ENCODE measurements at regions not wholly inside any gene's neighbourhood (a gene's known extent, or its start where the extent isn't known, plus 50 kb on each side); places are given as distances from the start of the nearest gene placed in this dataset.

- peaks cover 6% of the 10 kb centered on the region for H3K27me3 ChIP-seq
- H3K36me3 ChIP-seq, result no peaks in the 10 kb centered on the region
- no peak overlapping the region for H3K4me3 ChIP-seq (ENCODE audit: low read depth in 1 of 2, low read length in 1 of 2)
- H3K9me3 ChIP-seq, result no peaks in the 10 kb centered on the region
- H3K4me1 ChIP-seq (ENCODE audit: control insufficient read depth in 1 of 2, insufficient read depth in 1 of 2, low read depth in 1 of 2, low read length in 1 of 2), result peaks cover 0 to 4% of the 10 kb centered on the region in 2 experiments
- TF ChIP-seq, protein P1, sequence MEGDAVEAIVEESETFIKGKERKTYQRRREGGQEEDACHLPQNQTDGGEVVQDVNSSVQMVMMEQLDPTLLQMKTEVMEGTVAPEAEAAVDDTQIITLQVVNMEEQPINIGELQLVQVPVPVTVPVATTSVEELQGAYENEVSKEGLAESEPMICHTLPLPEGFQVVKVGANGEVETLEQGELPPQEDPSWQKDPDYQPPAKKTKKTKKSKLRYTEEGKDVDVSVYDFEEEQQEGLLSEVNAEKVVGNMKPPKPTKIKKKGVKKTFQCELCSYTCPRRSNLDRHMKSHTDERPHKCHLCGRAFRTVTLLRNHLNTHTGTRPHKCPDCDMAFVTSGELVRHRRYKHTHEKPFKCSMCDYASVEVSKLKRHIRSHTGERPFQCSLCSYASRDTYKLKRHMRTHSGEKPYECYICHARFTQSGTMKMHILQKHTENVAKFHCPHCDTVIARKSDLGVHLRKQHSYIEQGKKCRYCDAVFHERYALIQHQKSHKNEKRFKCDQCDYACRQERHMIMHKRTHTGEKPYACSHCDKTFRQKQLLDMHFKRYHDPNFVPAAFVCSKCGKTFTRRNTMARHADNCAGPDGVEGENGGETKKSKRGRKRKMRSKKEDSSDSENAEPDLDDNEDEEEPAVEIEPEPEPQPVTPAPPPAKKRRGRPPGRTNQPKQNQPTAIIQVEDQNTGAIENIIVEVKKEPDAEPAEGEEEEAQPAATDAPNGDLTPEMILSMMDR (IDR thresholded peaks at IDR 0.05), result no peak
- no peak overlapping the region for H3K27ac ChIP-seq
Observed at GRCh38 chr1:244349581-244350001, 102.1 kb downstream of the ADSS2 start.

DNA sequence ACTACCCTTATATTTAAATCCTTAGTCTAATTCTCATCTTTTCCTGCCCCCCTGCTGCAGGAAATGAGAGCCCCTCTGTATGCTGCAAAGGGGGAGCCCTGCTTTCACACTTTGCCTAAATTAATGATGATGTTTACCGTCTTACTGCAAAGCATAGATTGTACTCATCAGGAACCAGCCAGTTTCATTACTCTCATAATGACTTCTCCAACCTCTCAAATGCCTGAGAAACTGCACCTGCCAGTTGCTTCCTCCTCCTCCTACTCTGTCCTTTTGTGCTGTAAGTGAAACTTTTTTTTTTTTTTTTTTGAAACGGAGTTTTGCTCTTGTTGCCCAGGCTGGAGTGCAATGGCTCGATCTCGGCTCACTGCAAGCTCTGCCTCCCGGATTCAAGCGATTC is 101.7 kb downstream of the ADSS2 start:
- H3K27me3 ChIP-seq, result peaks cover 6% of the 10 kb centered on the region
- no peak overlapping the region for H3K27ac ChIP-seq
- H3K4me3 ChIP-seq (ENCODE audit: low read depth in 1 of 2, low read length in 1 of 2), result no peak overlapping the region
- TF ChIP-seq, protein P1 (IDR thresholded peaks at IDR 0.05), result no peak
- H3K4me1 ChIP-seq (ENCODE audit: control insufficient read depth in 1 of 2, insufficient read depth in 1 of 2, low read depth in 1 of 2, low read length in 1 of 2), result peaks cover 0 to 4% of the 10 kb centered on the region in 2 experiments
- H3K9me3 ChIP-seq, result no peaks in the 10 kb centered on the region
- no peaks in the 10 kb centered on the region for H3K36me3 ChIP-seq

GRCh38 chr1:244352156-244352830 is 99.4 kb downstream of the ADSS2 start:
- Histone ChIP-seq H3K27me3 (peaks cover 6% of the 10 kb centered on the region), H3K9me3 (no peaks in the 10 kb centered on the region), H3K36me3 (no peaks in the 10 kb centered on the region), H3K4me1 (ENCODE audit: control insufficient read depth in 1 of 2, insufficient read depth in 1 of 2, low read depth in 1 of 2, low read length in 1 of 2) (peaks cover 0 to 4% of the 10 kb centered on the region in 2 experiments), H3K27ac (no peak overlapping the region), H3K4me3 (ENCODE audit: low read depth in 1 of 2, low read length in 1 of 2) (no peak overlapping the region)
- TF ChIP-seq, protein P1 (IDR thresholded peaks at IDR 0.05), result no peak

DNA sequence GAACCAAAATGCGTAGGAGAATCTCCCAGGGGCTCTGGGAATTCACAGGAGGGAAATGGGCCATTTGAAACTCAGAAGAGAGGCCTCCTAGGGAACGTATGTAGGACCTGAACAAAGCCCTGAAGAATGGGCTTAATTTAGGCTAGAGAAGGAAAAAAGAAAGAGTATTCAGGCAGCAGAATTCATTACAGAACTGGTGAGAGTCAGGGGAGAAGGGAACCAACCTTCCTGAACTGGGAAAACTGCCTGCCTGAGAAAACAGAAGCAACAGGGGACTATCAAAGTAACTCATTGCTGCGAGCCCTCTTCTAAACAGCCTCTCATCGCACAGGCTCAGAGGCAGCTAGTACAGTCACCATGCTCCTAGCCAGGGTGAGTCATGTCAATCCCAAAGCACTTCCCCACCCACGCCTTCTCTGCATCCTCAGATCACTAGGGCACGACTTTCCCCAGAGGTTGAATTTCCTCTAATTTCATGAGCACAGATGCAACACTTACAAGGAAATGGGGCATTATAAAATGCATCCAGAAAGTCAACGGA is 98.1 kb downstream of the ADSS2 start:
- H3K27me3 ChIP-seq, result peaks cover 6% of the 10 kb centered on the region
- H3K27ac ChIP-seq, result no peak overlapping the region
- no peak overlapping the region for H3K4me3 ChIP-seq (ENCODE audit: low read depth in 1 of 2, low read length in 1 of 2)
- no peaks in the 10 kb centered on the region for H3K36me3 ChIP-seq
- H3K9me3 ChIP-seq, result no peaks in the 10 kb centered on the region
- H3K4me1 ChIP-seq (ENCODE audit: control insufficient read depth in 1 of 2, insufficient read depth in 1 of 2, low read depth in 1 of 2, low read length in 1 of 2), result peaks cover 0 to 4% of the 10 kb centered on the region in 2 experiments
- TF ChIP-seq, protein P1 (IDR thresholded peaks at IDR 0.05), result no peak

- no peak overlapping the region for H3K27ac ChIP-seq
- no peaks in the 10 kb centered on the region for H3K9me3 ChIP-seq
- H3K4me3 ChIP-seq (ENCODE audit: low read depth in 1 of 2, low read length in 1 of 2), result no peak overlapping the region
- H3K27me3 ChIP-seq, result peaks cover 2% of the 10 kb centered on the region
- no peaks in the 10 kb centered on the region for H3K36me3 ChIP-seq
- H3K4me1 ChIP-seq (ENCODE audit: control insufficient read depth in 1 of 2, insufficient read depth in 1 of 2, low read depth in 1 of 2, low read length in 1 of 2), result peaks cover 0 to 2% of the 10 kb centered on the region in 2 experiments
- TF ChIP-seq, protein P1 (IDR thresholded peaks at IDR 0.05), result no peak
Observed at GRCh38 chr1:244354810-244355278, 96.9 kb downstream of the ADSS2 start.
